DMS 273 (cell line): ENCODE measurements at regions not wholly inside any gene's neighbourhood (a gene's known extent, or its start where the extent isn't known, plus 50 kb on each side); places are given as distances from the start of the nearest gene placed in this dataset.
"Not testable (repeated sequence)": the region's sequence is repeated elsewhere in the genome, so short reads cannot be mapped to it uniquely, and the experiment has no call there.

Experiments used
- DNase-seq: peaks from one replicate; lab custom pipeline; 2025; ENCODE audit not compliant: unreplicated experiment; lab: John Stamatoyannopoulos, UW

- DNase-seq, result no peak
Observed at GRCh38 chr5:17326600-17327037, 109.2 kb downstream of the BASP1 start.

- no peak for DNase-seq
Observed at GRCh38 chr5:17327048-17327625, 109.7 kb downstream of the BASP1 start.

DNA sequence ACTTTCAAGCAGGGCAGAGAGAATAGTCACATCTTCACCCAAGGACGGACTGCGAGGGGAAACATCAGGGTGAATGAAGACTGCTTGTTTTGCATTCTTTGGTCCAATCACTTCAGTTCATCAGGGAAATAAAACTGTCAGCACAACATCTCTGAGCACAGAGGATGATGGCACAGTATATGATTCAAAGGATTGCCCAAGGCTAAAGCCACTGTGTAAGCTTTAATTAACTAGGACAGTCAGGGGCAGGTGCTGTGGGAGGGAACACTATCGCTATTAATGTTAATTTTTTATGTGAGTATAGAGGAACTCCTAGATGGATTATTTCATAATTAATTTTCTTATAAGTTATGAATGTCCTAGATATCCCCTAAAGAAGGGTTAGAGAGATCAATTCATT lies 112.1 kb downstream of the BASP1 start:
- no peak for DNase-seq

GRCh38 chr5:17330386-17330785 lies 113.0 kb downstream of the BASP1 start:
- no peak for DNase-seq

DNA sequence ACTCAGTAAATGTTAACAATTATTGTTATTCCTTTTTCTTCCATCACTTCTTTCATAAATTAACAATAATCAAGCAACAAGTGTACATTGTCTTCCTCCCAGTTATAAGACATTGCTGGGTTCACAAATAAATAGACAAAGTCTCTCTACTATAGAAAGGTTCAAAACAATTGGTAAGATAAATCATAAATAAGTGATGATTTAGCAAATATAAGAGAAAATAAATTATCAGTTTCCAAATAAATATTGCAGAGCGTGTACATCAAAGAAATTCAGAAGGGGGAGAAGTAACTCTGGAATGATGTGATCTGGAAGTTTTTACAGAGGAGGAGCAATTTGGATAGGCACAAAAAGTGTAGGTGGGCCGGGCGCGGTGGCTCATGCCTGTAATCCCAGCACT lies 114.2 kb downstream of the BASP1 start:
- DNase-seq, result no peak

- DNase-seq, result no peak
Observed at GRCh38 chr5:17333755-17334154, 116.3 kb downstream of the BASP1 start.

GRCh38 chr5:17336054-17336453 lies 118.6 kb downstream of the BASP1 start:
- no peak for DNase-seq

DNA sequence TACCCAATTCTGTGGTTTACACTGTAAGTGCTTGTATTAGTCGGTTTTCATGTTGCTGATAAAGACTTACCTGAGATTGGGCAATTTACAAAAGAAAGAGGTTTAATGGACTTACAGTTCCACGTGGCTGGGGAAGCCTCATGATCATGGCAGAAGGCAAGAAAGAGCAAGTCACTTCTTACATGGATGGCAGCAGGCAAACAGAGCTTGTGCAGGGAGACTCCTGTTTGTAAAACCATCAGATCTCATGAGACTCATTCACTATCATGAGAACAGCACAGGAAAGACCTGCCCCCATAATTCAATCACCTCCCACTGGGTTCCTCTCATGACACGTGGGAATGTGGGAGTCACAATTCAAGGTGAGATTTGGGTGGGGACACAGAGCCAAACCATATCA lies 119.3 kb downstream of the BASP1 start:
- not testable (repeated sequence) for DNase-seq

DNA sequence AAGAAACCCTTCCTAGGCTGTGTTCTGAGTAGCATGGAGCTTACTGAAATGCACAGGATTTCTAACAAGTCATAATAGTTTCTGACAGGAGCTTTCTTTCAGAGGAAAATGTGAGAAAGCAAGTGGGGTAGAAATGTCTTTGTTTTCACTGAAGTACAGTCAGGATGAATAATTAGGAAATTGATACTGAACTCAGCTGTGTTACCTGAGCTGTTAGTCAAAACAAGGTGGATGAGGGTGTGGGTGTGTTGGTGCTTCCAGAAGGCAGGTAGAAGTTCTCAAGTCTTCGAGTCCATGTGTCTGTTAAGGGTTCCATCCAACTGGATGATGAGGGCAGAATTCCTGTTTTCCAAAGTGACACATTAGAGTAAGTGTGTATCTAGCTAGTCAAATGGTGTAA lies 122.4 kb downstream of the BASP1 start:
- DNase-seq, result no peak

- no peak for DNase-seq
Observed at GRCh38 chr5:17340379-17340778, 122.9 kb downstream of the BASP1 start.

DNA sequence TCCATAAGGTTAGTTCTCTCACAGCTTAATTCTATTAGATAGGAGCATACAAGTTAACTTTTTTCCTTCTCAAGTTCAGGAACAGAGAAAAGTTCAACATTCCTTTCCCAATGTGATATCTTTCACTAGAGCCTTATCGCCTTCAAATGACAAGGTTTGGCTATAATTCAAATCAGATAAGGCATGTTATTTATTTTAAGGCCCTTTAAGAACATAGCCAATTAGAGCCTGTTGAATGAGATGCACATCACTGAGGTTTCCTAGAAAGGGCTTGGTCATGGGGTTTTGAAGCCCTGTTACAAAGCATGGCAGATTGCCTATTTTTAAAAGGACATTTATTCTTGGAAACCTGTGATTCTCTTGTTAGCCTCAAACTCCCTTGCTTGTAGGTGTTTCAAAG lies 123.4 kb downstream of the BASP1 start:
- DNase-seq, result peak; percentile 30

GRCh38 chr5:17343675-17344074 lies 126.2 kb downstream of the BASP1 start:
- peak; percentile 26 for DNase-seq

DNA sequence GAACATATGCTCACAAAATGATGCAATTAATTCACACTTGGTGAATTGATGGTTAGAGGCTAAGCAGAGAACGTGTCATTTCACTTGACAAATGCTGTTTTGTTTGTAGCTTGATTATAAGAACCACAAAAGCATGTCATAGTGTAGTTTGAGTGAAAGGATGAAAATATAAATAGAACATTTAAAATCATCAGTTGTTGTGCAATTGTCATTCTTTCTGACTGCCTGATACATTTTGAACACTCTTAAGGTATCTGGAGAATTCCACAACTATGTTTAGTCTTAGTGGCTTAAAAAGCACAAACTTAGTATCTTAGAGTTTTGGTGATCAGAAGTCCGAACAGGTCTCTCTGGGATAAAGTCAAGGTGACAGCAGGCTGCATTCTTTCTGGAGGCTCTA lies 129.4 kb downstream of the BASP1 start:
- DNase-seq, result no peak

DNA sequence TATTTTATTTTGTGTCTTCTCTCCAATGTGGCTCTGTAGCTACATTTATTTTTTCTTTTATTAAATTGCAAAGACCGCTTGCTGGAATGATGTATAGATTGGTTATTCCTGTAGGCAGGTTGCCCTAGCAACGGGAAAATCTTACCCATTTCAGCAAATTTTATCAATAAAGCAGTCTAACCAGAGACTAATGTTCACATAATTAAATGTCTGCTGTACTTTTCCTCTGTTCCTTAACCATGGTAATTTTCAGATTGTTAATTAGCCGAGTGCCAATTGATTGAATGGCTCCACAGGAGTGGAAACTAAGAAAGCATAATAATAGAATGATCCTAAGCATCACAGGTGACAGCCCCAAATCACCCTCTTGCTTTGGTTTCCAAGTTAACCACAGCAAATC lies 134.8 kb downstream of the BASP1 start:
- no peak for DNase-seq

- DNase-seq, result no peak
Observed at GRCh38 chr5:17354265-17354664, 136.8 kb downstream of the BASP1 start.

GRCh38 chr5:17355586-17356346 lies 138.3 kb downstream of the BASP1 start:
- DNase-seq, result no peak

DNA sequence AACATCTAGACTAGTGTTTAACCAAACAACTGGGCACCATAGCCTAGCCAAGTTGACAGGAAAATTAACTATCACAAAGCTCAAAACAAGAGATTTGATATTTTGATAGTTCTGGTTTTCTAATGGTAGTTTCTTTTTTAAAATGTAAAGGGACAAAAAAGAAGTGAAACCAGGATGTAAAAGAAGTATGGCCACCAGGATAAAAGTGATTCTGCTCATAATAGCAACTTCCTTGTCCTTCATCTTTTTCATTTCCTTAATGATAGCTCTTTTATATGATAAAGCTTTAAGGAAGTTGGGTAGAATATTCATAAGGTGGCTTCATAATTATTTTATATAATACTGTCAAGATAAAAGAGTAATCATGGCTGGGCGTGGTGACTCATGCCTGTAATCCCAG lies 139.1 kb downstream of the BASP1 start:
- DNase-seq, result no peak

DNA sequence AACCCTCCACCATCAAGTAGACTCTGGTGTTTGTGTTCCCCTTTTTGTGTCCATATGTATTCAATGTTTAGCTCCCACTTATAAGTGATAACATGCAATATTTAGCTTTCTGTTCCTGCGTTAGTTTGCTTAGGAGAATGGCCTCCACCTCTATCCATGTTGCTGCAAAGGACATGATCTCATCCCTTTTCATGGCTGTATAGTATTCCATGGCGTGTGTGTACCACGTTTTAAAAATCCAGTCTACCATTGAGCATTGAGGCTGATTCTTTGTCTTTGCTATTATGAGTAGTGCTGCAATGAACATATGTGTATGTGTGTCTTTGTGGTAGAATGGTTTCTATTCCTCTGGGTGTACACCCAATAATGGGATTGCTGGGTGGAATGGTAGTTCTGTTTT lies 140.1 kb downstream of the BASP1 start:
- DNase-seq, result no peak

- no peak for DNase-seq
Observed at GRCh38 chr5:17358031-17358430, 140.0 kb upstream of the TAF11L2 start.

- no peak for DNase-seq
Observed at GRCh38 chr5:17359451-17360011, 138.5 kb upstream of the TAF11L2 start.

DNA sequence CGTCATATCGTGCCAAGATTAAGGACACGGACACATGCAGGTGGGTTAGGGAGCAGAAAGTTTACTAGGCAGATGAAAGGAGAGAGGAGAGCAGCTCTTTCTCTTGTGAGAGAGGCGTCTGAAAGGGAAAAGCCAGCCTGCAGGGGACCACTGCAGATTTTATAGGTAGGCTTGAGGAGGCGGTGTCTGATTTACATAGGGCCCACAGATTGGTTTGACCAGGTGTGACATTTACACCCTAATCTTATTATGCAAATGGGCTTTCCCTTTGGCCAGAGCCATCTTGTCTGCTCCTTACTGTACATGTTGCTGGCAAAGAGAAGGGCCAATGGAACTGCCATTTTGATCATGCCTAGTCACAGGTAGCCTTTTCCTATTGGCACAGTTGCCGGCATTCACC lies 137.2 kb upstream of the TAF11L2 start:
- no peak for DNase-seq

DNA sequence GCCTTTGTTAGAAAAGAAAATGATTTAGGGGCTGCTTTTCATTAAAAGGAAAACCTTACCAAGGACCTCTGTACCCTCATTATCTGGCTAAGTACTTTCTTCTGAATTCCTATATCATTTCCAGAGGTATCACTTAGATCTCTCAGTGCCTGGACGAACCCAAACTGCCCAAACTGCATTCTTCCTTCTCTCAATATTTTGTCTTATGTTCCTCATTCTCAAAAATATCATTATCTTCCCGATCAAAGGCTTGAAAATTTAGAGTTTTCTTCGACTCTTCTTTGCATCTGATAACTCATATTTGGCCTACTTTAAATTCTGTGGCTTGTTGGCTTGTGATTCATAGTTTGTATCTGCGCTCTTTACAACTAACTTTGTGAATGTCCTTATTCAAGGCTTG lies 136.7 kb upstream of the TAF11L2 start:
- DNase-seq, result no peak
